ENCODE measurements at regions not wholly inside any gene's neighbourhood (a gene's known extent, or its start where the extent isn't known, plus 50 kb on each side); places are given as distances from the start of the nearest gene placed in this dataset.

DNA sequence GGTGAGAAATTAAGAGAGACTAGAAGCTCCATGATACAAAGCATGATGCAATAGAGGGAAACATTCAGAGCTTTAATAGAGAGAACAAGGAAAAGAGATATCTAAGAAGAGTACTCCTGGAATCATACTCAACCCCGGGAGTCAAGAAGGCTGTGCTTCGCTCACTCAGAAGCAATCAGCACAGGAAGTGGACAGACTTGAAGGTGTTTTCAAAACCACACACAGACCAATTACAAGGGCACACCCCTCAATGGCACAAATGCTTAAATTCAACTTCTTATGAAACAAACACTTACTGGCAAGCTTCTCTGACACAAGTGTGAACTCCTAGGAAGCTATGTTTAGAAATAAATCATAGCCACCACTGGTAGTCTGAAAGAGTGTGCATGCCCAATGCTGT is 462.3 kb downstream of the GABRG2 start:
- no peak for TF ChIP-seq EHMT2 (IDR thresholded peaks at IDR 0.05; ENCODE audit: low read depth)
- TF ChIP-seq, protein P1, sequence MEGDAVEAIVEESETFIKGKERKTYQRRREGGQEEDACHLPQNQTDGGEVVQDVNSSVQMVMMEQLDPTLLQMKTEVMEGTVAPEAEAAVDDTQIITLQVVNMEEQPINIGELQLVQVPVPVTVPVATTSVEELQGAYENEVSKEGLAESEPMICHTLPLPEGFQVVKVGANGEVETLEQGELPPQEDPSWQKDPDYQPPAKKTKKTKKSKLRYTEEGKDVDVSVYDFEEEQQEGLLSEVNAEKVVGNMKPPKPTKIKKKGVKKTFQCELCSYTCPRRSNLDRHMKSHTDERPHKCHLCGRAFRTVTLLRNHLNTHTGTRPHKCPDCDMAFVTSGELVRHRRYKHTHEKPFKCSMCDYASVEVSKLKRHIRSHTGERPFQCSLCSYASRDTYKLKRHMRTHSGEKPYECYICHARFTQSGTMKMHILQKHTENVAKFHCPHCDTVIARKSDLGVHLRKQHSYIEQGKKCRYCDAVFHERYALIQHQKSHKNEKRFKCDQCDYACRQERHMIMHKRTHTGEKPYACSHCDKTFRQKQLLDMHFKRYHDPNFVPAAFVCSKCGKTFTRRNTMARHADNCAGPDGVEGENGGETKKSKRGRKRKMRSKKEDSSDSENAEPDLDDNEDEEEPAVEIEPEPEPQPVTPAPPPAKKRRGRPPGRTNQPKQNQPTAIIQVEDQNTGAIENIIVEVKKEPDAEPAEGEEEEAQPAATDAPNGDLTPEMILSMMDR (IDR thresholded peaks at IDR 0.05), result no peak
- no peak for TF ChIP-seq HDAC2 (IDR thresholded peaks at IDR 0.05)
- TF ChIP-seq BHLHE40 (IDR thresholded peaks at IDR 0.05; ENCODE audit: low read depth, low read length), result no peak
- TF ChIP-seq JUN (IDR thresholded peaks at IDR 0.05), result no peak
- no peak for TF ChIP-seq CHD2 (IDR thresholded peaks at IDR 0.05; ENCODE audit: low read length, partially characterized antibody)
- TF ChIP-seq ZNF302 (CRISPR knock-in tag; IDR thresholded peaks at IDR 0.05), result no peak
